Thyroid gland (tissue), 4 donors: ENCODE measurements at regions not wholly inside any gene's neighbourhood (a gene's known extent, or its start where the extent isn't known, plus 50 kb on each side); places are given as distances from the start of the nearest gene placed in this dataset.
"Not testable (repeated sequence)": the region's sequence is repeated elsewhere in the genome, so short reads cannot be mapped to it uniquely, and the experiment has no call there.

ENCODE experiments used
- POLR2A ChIP-seq, 2 donors: fragments of 450-650 bp; IDR thresholded peaks; one replicate each; pipeline ENCODE4 v1.6.1; 2017; ENCODE audit warnings: antibody characterized with exemption in 2 of 2, mild to moderate bottlenecking in 2 of 2, moderate library complexity in 1 of 2
- TF ChIP-seq, protein P1 (sequence below), 6 experiments: fragments of 200-600 bp in 3 of 6; fragments of 450-650 bp in 3 of 6; sonication (generic) in 3 of 6; IDR thresholded peaks; one replicate each; pipeline ENCODE4 v1.5.1; 2016 to 2019; ENCODE audit warnings: antibody characterized with exemption in 6 of 6, mild to moderate bottlenecking in 2 of 6, inconsistent platforms in 1 of 6, moderate library complexity in 1 of 6

- TF ChIP-seq POLR2A (IDR thresholded peaks at IDR 0.05): not testable (repeated sequence)
- TF ChIP-seq, protein P1, sequence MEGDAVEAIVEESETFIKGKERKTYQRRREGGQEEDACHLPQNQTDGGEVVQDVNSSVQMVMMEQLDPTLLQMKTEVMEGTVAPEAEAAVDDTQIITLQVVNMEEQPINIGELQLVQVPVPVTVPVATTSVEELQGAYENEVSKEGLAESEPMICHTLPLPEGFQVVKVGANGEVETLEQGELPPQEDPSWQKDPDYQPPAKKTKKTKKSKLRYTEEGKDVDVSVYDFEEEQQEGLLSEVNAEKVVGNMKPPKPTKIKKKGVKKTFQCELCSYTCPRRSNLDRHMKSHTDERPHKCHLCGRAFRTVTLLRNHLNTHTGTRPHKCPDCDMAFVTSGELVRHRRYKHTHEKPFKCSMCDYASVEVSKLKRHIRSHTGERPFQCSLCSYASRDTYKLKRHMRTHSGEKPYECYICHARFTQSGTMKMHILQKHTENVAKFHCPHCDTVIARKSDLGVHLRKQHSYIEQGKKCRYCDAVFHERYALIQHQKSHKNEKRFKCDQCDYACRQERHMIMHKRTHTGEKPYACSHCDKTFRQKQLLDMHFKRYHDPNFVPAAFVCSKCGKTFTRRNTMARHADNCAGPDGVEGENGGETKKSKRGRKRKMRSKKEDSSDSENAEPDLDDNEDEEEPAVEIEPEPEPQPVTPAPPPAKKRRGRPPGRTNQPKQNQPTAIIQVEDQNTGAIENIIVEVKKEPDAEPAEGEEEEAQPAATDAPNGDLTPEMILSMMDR (IDR thresholded peaks at IDR 0.05): not testable (repeated sequence)
Measured at GRCh38 chr2:90359887-90360730, 1668.6 kb downstream of the RPIA start.
